ENCODE measurements at regions not wholly inside any gene's neighbourhood (a gene's known extent, or its start where the extent isn't known, plus 50 kb on each side); places are given as distances from the start of the nearest gene placed in this dataset.

DNA sequence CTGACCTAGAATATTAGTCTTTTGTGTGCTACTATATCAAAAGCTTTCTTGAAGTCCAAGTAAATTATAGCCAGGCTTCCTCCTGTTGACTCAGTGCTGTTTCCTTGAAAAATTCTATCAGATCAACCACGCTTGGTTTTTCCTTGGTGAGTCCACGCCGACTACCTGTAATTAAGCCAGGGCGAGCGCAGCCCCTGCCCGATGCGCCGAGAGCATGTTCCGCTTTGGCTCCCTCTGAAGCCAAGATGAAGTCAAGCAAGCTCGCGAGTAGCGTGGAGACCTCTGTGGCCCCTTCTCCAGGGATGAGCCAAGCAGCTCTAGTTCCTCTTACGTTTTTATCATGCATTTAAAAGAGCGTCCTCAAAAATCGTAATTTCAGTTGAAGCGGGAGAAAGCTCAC lies 641.2 kb downstream of the CDH26 start:
- FAIRE-seq: no peak

DNA sequence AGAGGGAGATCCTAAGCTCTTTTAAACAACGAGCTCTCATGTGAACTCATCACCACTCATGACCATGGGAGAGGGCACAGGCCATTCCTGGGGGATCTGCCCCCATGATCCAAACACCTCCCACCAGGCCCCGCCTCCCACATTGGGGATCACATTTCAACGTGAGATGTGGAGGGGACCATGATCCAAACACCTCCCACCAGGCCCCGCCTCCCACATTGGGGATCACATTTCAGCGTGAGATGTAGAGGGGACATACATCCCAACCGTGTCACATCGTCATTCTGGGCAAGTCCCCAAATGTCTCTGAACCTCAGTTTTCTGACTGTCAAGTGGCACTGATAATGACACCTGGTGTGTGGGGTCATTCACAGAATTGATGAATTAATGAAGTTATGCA lies 641.8 kb downstream of the CDH26 start:
- FAIRE-seq: no peak

DNA sequence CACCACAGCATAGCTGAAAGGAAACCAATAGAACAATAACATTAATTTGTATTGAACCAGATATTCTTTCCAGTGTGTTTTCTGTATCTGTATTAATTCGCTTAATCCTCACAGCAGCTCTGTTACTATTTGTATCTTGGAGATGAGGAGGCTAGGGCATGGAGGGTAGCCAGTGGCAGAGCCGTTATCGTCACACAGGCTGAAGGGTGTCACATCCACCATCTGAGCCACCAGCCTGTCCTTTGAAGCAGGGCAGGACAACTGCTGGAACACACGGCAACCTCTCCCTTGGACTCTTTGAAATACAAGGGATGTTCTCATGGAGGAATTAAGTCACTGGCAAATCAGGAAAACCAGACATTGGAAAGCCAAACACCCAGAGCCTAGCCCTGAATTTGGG lies 628.0 kb upstream of the CDH4 start:
- no peak for FAIRE-seq

DNA sequence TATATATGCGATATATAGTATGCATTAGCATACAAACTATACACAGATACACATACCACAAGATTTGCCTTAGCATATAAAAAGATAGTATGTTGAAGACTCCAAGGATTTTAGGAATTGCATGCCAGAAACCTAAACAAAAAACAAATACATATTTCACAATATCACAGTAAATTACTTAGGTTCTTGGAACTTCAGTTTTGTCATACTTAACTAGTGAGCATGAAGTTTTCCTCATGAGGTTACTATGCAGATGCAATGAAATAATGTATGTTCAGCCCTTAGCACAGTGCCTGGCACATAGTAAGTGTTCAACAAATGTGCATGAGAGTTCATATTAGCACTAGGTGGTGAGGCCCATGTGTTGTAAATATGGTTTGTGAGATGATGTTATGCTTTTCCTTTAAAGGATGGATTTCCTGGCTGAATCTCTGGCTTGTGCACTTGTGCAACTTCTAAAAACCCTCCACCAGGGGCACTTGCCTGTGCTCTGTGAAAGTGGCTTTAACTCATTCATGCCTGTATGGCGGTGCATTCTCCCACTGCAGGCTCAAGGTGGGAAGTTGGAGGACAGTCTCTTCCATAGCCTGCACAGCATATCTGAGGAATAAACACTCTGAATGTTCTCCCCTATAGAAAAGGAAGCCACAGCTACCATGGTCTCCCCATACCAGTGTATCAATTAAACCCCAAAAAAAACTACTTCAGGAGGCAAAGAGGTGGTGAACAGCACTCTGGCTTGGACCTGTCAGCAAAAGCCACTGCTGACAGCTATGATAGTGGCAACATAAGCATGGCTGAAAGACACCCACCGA lies 624.1 kb upstream of the CDH4 start:
- no peak for FAIRE-seq

DNA sequence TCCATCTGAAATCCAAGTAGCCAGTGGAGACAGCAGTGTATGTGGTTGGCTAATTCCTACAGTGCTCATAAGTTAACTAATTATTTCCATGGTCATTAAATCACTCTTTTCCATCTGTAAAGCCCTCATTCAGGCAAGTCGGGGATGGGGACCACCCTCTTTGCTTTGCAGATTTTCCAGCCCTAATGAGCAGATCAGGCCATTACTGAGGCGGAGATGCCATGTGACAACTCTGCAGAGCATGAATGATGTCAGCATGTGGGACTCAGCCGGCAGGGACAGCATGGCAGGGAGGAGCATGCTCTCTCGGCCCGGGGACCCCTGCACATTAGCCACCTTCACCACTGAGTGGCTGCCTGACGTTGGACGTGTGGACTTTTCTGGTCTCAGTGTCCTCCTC lies 623.3 kb upstream of the CDH4 start:
- FAIRE-seq: no peak

DNA sequence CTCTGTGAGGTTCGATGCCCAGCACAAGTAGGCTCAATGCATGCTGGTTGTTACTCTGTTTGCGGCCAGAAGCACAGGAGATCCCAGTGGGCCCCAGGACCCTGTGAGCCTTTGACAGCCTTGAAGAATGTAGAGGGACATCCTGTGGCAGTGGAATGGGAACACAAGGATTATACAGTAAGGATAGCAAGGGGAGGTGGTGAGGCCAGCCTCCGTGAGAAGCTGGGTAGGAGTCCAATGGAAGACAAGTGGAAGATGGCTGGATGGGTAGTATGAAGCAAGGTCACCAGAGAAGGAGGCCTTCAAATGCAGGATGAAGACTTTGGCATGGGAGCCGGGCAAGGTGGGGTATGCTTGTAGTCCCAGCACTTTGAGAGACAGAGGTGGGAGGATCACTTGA lies 622.9 kb upstream of the CDH4 start:
- no peak for FAIRE-seq

DNA sequence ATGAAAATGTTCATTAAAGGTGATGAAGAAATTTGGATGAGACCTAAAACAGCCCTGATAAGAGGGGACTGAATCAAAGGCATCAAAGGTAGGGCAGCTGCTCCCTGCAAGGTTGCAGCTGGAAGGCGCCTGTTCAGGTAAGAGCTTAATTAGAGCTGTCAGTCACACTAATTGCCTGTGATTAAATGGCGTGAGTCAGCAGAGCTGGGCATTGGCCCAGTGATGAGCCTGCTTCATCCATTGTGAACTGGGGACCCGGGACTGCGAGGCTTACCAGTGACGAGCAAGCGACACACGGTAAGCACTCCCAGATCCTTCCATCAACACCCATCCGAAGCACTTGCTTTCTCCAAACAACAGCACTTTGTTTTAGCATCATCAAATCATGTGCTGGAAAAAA lies 621.5 kb upstream of the CDH4 start:
- no peak for FAIRE-seq

DNA sequence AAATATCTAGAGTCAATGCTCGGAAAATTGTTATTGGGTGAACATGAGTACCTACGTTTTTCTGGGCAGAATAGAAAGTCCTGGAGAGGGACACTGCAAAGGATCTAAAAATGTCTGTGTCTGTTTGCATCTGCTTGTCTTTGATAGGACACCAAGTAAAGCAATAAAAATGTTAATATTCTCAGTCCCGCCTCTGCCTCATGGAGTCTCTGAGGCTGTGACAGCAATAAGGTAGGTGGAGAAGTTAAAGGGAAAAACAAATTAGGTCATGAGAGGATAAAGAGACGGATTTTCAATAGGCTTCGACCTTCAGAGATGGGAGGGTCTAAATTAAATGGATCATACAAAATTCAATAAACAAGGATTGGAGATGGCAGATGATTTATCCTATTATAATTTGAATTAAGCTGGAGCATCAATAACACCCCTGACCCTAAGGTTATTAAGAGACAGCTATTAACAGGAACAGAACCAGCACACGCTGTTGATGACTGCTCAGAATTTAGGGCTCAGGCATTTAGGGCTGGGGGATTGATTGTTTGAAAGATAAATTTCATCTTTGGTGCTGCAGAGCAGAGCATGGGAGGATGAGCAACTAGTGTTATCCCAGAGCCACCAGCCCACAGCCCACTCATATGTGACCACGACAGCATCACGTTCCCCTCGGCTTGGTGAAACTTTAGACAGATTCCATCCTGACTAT lies 620.3 kb upstream of the CDH4 start:
- FAIRE-seq: no peak

DNA sequence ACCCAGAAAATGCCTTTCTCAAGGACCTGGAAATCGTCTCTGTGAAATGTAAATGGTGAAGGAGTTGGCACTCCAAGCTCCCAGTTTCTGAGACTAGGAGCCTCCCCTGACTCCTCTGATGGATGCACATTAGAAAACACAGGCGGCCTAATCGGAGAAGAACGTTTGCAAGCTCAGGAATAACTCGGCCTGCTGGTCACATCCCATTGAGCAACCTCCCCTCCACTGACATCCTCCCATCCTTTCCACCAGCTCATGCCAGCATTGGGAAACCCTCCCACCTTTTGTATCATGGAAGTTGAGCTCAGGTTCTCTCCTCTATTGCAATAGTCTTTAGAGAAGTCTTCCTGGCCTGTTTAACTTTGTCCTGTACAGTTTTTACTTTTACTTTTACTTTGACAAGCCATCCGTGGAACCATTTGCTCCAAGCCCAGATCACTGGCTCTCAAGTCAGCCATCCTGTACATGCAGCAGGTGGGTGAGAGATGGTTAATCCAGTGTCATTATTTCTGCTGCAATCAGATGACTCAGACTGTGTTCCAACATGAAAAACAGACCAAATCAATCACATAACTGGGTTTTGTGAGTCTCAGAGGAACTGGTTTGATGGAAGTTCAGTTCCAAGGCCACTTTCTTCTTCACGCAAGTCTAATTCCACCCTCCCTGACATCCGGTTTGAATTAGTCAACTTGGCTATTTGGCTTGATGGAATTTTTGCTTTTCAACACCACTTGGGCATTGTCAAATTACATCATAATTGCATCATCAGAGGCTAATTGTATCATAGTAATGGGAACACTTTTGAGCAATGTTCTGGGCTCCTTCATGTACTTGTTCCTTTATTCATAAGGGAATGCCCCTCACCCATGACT lies 619.4 kb upstream of the CDH4 start:
- no peak for FAIRE-seq

DNA sequence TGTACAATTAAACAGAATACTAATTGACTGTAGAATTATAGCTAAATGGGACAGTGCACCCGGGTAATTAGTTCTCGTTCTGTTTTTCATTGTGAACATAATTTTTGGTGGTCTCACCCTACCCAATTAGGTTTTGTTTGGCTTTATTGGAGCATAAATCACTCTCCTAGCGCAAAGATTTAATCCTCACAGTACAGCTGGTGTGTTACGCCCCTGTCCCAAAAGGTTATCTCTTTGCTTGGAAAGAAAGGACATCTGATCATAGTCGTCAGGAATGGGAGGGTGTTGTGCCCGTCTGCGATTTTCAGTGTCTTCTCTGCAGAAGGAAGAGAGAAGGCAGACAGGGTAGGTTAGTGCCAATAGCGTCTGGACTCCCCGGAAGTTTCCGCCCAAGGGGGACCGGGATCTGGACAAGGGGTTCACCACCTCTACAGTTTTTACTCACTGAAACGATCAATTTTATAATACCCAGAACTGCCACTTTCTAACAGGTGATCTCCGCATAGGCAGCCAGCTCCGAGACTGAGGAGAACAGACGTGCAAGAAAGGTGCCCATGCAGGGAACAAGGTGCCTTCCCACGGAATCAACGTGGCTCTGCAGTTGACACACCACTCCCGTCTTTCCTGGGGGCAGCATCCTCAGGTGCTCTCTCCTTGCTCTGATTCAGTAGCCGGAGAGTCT lies 617.4 kb upstream of the CDH4 start:
- FAIRE-seq: no peak

DNA sequence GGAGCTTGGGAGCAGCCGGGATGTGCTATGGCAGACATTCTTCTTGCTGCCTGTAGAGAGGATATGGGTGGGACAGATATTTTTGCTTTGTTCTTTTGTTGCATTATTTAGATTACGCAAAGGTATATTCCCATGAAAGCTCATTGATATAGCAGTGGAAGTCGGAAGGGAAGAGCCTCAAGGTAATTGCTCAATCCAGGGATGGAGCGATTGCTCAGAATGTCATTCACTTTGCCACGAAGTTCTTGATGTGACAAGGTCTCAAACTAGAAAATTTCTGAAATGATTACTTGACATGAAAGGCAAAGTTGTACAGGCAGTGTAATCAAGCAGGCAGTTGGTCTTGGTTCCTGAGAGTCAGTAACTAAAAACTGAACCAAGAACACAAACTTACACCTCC lies 615.6 kb upstream of the CDH4 start:
- FAIRE-seq: no peak

DNA sequence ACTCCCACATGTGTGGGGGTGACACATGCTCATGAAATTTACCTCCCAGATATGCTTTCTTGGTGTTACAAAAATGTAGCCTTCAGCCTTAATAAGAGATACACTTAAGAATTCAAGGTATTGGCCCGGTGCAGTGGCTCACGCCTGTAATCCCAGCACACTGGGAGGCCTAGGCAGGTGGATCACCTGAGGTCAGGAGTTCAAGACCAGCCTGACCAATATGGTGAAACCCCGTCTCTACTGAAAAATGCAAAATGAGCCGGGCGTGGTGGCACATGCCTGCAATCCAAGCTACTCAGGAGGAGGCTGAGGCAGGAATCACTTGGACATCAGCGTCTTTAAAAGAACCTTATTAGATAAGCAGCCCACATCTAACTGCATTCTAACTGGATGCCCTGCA lies 614.3 kb upstream of the CDH4 start:
- FAIRE-seq: no peak

DNA sequence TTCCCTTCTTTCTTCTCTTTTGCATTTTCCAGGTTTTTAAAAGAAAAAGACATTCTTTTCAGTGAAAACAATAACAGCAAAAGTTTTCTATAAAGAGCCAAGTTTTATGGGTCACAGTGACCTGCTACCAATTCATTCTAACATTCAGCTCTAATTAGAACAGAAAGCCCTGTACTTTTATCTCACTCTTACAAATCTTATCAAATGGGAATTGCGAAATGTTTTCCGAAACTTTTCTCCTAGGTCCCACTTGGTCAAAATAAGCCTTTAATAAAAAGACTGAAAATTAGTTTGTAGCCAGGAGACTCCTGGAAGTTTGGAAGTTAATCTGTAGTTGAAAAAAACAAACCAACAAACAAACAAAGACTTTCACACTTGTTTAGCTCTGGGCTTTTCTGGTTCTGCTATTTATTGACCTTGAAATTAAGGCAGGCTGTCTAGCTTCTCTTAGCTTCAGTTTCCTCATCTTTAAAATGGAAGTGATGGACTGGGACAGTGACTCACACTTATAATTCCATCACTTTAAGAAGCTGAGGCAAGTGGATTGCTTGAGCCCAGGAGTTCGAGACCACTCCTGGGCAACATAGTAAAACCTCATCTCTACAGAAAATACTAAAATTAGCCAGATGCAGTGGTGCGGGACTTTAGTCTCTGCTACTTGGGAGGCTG lies 613.5 kb upstream of the CDH4 start:
- no peak for FAIRE-seq

DNA sequence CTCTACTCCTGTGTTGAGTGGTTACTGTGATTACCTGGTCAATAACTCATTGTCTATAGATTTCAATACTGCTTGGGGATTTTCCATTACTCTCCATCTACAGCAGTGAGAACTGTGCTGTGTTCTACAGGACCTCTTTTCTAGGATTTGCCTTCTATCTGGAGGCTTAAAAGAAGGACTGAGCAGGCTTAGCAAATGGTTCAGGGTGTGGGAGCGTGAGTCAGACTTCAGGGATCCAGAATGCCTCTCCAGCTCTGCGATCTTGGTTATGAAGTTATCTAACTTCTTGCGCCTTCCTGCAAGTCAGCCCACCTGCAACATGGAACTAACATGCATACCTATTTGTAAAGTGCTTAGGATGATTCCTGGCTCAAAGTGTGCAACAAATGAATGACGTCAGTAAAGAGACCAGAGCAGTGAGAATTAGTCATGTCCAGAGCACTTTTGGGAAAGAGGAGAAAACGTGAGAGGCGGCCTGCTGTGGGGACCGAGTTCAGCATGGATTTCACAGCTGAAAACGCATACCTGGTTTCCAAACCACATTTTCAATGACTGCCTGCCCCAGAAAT lies 610.1 kb upstream of the CDH4 start:
- FAIRE-seq: no peak

DNA sequence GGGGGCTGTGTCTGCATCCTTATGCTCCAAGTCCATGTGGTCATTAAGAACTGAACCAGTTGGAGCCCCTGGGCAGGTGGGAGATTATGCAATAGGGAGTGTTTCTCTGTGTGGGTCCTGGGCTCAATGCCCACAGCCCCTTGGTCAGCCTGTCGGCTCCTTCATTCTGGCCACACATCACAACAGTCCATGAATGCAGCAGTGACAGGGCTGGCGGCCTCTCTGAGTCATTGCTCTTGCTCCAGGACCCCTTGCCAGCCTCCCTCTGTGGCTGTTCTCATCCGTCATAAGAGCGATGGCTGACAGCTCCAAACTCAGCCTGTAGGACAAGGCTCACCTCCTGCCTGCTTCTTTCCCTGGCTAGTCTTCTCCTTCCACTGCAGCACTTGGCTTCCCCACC lies 609.5 kb upstream of the CDH4 start:
- FAIRE-seq: no peak

DNA sequence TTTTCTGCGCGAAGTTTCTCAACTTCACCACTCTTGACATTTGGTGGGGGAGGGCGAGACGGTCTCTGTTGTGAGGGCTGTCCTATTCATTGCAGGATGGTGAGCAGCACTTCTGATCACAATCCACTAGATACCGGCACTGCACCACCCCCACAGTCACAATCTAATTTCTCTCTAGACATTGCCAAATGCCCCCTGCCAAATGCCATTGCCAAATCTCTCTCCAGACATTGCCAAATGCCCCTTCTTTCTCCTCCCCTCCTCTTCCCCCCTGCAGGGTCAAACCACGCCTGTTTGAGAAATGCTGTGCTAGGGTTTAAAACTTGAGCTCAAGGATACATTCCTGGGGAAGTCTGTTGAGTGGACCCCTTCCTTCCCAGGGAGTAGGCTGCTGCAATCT lies 603.5 kb upstream of the CDH4 start:
- FAIRE-seq: no peak

DNA sequence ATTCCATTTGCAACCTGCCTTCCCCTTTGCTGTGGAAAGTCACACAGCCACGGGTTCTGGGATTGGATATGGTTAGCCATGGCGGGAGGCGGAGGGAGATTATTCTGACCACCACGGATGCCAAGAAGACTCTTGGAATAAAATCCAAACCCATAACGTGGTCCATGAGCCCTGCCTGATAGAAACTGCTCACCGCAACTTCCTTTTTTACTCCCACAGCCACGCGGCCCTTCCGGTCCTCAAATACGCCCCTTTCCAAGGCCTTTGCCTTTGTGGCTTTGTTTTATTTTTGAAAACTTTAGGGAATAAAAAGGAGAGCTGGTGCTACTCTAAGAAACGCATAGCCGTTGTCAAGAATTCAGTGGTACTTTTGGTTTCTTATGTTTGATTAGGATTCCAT lies 602.5 kb upstream of the CDH4 start:
- FAIRE-seq: no peak

DNA sequence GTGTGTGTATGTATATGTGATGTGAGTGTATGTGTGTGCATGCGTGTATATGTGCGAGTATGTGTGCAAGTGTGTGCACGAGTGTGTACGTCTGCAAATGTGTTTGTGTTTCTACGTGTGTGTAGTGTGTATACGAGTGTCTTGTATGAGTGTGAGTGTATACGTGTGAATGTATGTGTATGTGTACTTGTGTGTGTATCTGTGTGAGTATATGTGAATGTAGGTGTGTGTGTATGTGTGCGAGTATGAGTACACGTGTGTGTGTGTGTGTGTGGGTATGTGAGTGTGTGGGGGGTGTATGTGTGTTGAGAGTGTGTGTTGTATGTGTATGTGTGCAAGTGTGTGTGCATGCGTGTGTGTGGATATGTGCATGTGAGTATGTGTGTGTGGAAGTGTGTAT lies 602.0 kb upstream of the CDH4 start:
- no peak for FAIRE-seq

DNA sequence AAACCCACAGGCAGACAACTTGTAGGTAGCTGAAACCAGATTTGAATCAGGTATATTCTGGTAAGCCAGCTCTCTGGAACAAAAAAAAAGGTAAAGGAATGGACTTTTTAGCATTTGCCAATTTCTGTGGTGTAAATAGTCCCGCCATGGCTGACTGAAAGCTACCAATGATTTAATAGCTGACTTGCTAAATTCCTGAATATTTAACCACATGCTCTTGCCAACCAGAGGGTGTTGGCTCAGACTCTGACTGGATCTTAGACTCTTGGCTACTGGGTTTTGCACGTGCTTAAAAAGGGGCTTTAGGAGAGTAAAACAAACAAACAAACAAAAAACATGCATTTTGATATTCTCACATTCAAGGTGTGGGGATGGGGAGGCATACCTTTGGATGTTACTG lies 600.0 kb upstream of the CDH4 start:
- no peak for FAIRE-seq

DNA sequence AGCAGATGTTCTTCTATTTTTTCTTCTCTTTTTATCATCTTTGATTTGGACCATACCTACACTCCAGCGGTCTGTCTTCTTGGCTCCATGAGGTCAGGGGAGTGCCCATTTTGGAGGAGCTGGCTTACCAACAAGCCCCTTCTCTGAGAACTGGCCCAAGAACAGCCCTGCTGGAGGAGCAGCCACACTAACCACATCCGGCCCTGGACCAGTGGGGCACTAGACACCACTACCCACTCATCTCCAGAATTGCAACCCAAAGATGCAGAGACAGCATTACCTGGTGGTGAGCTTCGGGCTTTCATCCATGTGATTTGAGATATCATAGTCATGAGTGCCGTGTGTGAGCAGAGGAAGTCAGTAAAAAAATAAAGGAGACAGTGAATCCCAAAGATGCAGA lies 599.4 kb upstream of the CDH4 start:
- no peak for FAIRE-seq

DNA sequence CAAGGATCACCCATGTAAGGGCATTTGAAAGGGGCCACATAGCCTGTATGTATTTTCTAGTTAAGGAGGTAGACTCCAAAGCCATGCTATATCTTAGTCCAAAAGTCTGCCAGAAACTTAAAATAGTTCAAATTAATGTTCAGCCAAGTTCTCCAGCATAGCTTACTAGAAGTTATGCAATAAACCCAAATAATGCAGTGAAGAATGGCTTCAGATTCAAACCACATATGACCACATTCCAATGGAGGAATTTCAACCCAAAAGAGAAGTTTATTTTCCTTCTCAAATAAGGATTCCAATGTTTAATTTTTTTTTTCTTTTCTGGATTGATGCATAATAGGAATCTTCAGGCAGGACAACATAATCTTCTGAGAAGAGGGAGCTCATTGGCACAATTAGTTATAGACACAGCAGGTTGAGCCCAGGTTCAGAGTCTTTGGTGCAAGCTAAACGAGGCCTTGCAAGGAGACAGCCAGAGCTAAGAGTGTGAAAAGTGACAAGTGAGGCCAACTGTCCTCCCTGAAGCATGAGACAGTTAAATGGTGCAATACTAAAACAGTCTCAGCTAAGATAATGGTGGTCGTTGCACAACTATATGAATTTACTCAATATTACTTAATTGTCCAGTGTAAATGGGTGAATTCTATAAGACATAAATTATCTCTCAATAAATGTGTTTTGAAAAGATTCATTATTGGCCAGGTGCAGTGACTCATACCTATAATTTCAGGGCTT lies 598.8 kb upstream of the CDH4 start:
- FAIRE-seq: no peak

DNA sequence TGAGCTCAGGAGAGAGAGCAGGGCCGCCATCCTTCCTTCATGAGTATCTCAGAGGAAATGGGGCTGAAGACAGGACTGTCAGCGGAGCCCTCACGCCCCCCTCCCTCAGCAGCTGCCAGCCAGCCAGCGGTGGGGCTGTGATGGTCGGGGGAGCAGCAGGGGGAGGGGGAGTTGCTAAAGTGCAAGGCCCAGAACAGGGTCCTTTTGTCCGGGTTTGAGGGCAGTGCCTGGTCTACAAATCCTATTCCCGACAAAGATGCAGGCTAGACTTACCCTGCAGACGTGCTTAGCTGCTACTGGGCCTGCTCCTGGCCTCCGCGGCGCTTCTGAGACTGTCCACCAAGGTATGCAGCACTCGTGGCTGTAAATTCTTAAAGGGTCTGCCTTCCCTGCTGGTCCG lies 593.4 kb upstream of the CDH4 start:
- no peak for FAIRE-seq

All from islet of Langerhans (tissue), 1 donor.